A673 (cell line): ENCODE measurements at regions not wholly inside any gene's neighbourhood (a gene's known extent, or its start where the extent isn't known, plus 50 kb on each side); places are given as distances from the start of the nearest gene placed in this dataset.

ENCODE experiments used
- BruUV-seq: library from RNA; stranded (reverse); fragments of 400-500 nt; replicated peaks from 2 replicates; lab custom pipeline; 2021; lab: Mats Ljungman, UMichigan
- CTCF ChIA-PET: fragments of 300-600 bp; sonication (Branson Sonifier 250); formaldehyde crosslinking; loops from one replicate; lab custom pipeline; 2022; ENCODE audit warnings: antibody characterized with exemption; lab: Charles Lee
- POLR2A ChIA-PET: fragments of 300-600 bp; sonication (Branson Sonifier 250); formaldehyde crosslinking; loops from one replicate; lab custom pipeline; 2022; ENCODE audit warnings: antibody characterized with exemption; ENCODE audit not compliant: low non-redundant PET; lab: Charles Lee
- DNase-seq: peaks from one replicate; pipeline ENCODE4 v3.0.0-alpha.2; 2015; ENCODE audit warnings: low spot score
- H3K27ac ChIP-seq: fragments of 200-600 bp; sonication (generic); 2 replicates; pipeline ENCODE4 v1.5.1; 2016; ENCODE audit warnings: mixed run types, low read depth, mild to moderate bottlenecking, mixed read lengths, antibody characterized with exemption, low read length; ENCODE audit not compliant: poor library complexity, severe bottlenecking
- H3K27me3 ChIP-seq: fragments of 200-600 bp; sonication (generic); replicated peaks from 2 replicates; pipeline ENCODE4 v1.6.1; 2017; ENCODE audit warnings: mixed run types, low read depth, mild to moderate bottlenecking, mixed read lengths, antibody characterized with exemption, low read length; ENCODE audit not compliant: insufficient read depth, poor library complexity
- H3K36me3 ChIP-seq: fragments of 200-600 bp; sonication (generic); 2 replicates; pipeline ENCODE4 v1.6.1; 2016; ENCODE audit warnings: mixed run types, mild to moderate bottlenecking, mixed read lengths, antibody characterized with exemption, low read length; ENCODE audit not compliant: insufficient read depth, poor library complexity, severe bottlenecking
- H3K4me1 ChIP-seq: fragments of 200-600 bp; sonication (generic); 2 replicates; pipeline ENCODE4 v1.6.1; 2017; ENCODE audit warnings: mixed run types, mild to moderate bottlenecking, mixed read lengths, antibody characterized with exemption, low read length; ENCODE audit not compliant: insufficient read depth, poor library complexity, severe bottlenecking
- H3K4me3 ChIP-seq: fragments of 200-600 bp; sonication (generic); 2 replicates; pipeline ENCODE4 v1.5.1; 2016; ENCODE audit warnings: low read depth, mixed run types, mild to moderate bottlenecking, mixed read lengths, low read length; ENCODE audit not compliant: poor library complexity, severe bottlenecking
- H3K9me3 ChIP-seq: fragments of 200-600 bp; sonication (generic); 2 replicates; pipeline ENCODE4 v1.6.1; 2016; ENCODE audit warnings: mixed run types, low read depth, mild to moderate bottlenecking, mixed read lengths, antibody characterized with exemption, low read length; ENCODE audit not compliant: poor library complexity, severe bottlenecking
- EZH2 ChIP-seq: fragments of 200-600 bp; sonication (generic); IDR thresholded peaks from 2 replicates; pipeline ENCODE4 v1.6.1; 2017; ENCODE audit warnings: borderline replicate concordance, low read depth, mild to moderate bottlenecking, mixed read lengths, antibody characterized with exemption, low read length; ENCODE audit not compliant: poor library complexity, severe bottlenecking
- intact Hi-C: fragments of 100-400 bp; cut with micrococcal nuclease; formaldehyde crosslinking; loops from one replicate; pipeline ENCODE4 v1.10.0; 2022; ENCODE audit not compliant: unreplicated experiment
- TF ChIP-seq, protein P1 (sequence below): fragments of 300-800, 200-600 bp; sonication (generic); conservative IDR thresholded peaks from 2 replicates; pipeline ENCODE4 v1.5.1; 2017; ENCODE audit warnings: low read depth, mild to moderate bottlenecking, antibody characterized with exemption, low read length, moderate library complexity, mixed read lengths

DNA sequence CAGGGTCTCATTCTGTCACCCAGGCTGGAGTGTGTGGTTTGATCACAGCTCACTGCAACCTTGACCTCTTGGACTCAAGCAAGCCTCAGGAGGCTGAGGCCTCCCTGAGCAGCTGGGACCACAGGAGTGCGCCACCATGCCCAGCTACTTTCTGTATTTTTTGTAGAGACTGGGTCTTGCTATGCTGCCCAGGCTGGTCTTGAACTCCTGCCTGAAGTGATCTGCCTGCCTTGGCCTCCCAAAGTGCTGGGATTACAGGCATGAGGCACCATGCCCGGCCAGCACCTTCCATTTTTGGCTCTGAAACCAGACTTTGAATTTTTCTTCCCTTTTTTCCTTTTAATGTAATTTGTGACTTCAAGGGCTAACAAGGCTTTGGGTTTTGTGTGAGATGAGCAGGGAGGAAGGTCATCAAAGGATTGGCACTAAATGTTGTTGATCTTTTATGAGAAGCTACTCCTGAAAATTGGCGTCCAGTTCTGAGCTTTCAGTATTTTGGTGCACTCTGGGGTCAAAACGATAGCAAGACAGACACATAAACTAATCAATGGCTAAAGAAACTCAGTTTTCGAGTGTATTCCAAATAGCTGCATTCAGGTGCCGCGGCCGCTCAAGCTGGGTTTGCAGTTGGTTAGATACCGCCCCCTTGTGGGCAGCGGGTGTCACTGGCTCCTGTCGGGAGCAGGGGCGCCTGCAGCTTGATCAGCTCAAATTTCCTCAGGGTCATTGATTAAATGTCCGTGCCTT lies 51.9 kb upstream of the CLMP start:
- CTCF ChIA-PET: interaction anchor here (0.5 to 2.5 kb wide), 23 partner anchors 8 to 231 kb away, joined by 3 to 61 read pairs (median 4); partner anchors contain the start of gene HSPA8
- TF ChIP-seq EZH2: no peak
- TF ChIP-seq, protein P1, sequence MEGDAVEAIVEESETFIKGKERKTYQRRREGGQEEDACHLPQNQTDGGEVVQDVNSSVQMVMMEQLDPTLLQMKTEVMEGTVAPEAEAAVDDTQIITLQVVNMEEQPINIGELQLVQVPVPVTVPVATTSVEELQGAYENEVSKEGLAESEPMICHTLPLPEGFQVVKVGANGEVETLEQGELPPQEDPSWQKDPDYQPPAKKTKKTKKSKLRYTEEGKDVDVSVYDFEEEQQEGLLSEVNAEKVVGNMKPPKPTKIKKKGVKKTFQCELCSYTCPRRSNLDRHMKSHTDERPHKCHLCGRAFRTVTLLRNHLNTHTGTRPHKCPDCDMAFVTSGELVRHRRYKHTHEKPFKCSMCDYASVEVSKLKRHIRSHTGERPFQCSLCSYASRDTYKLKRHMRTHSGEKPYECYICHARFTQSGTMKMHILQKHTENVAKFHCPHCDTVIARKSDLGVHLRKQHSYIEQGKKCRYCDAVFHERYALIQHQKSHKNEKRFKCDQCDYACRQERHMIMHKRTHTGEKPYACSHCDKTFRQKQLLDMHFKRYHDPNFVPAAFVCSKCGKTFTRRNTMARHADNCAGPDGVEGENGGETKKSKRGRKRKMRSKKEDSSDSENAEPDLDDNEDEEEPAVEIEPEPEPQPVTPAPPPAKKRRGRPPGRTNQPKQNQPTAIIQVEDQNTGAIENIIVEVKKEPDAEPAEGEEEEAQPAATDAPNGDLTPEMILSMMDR: peak; percentile 100
- peak; percentile 93 for DNase-seq
- POLR2A ChIA-PET: interaction anchor here (0.6 kb wide), 1 partner anchor 48 kb away, joined by 3 read pairs; no protein-coding TSS in a partner anchor
- H3K27me3 ChIP-seq: no peaks in the 10 kb centered on the region
- no peaks in the 10 kb centered on the region for H3K36me3 ChIP-seq
- no peak overlapping the region for H3K4me3 ChIP-seq
- H3K9me3 ChIP-seq: no peaks in the 10 kb centered on the region
- no TSS peak for BruUV-seq
- intact Hi-C loops: loop anchor here (1.0 to 2.0 kb wide), 3 partner anchors 81 to 144 kb away; no protein-coding TSS in a partner anchor
- peaks cover 45% of the 10 kb centered on the region for H3K4me1 ChIP-seq
- no peak overlapping the region for H3K27ac ChIP-seq

DNA sequence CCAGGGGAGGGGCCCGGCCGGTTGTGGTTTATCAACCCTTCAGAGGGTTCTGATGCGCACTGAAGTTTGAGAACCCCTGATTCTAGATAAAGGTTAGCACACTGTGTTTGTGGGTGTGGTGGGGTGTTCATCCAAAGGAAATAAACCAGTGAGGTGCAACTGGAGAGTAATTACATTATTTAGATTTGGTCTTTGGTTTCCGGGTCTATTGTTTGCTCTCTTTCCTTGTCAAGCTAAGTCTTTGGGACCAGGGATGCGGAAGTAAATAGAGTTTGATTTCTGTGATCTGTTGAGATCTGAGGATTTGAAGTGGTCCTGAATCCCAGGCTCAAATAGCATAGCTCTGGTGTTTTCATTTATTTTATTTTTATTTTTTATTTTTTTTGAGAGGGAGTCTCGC lies 50.5 kb upstream of the CLMP start:
- intact Hi-C loops: no loop called here
- no peak for TF ChIP-seq EZH2
- TF ChIP-seq, protein P1: no peak
- ChIA-PET POLR2A (no interaction called here), CTCF (interaction anchor here (0.6 to 2.4 kb wide), 4 partner anchors 10 to 135 kb away, joined by 3 to 61 read pairs (median 14); no protein-coding TSS in a partner anchor)
- H3K36me3 ChIP-seq: no peaks in the 10 kb centered on the region
- H3K27ac ChIP-seq: no peak overlapping the region
- H3K27me3 ChIP-seq: no peaks in the 10 kb centered on the region
- DNase-seq: no peak
- no peak overlapping the region for H3K4me3 ChIP-seq
- no peaks in the 10 kb centered on the region for H3K9me3 ChIP-seq
- peaks cover 53% of the 10 kb centered on the region for H3K4me1 ChIP-seq
- no TSS peak for BruUV-seq
